Body of pancreas (tissue), 4 donors: ENCODE measurements at regions not wholly inside any gene's neighbourhood (a gene's known extent, or its start where the extent isn't known, plus 50 kb on each side); places are given as distances from the start of the nearest gene placed in this dataset.

Source experiments
- CTCF ChIP-seq, 7 experiments: fragments of 450-650 bp in 4 of 7; fragments of 200-600 bp in 3 of 7; sonication (generic) in 3 of 7; IDR thresholded peaks; one replicate each; pipeline ENCODE4 v1.5.1; 2016 to 2019; ENCODE audit warnings: antibody characterized with exemption in 7 of 7
- POLR2A ChIP-seq, 3 donors: fragments of 450-650 bp; IDR thresholded peaks; one replicate each; pipeline ENCODE4 v1.6.1; 2016; ENCODE audit warnings: antibody characterized with exemption in 3 of 3, mild to moderate bottlenecking in 2 of 3

- no peak for TF ChIP-seq CTCF (IDR thresholded peaks at IDR 0.05)
- no peak for TF ChIP-seq POLR2A (IDR thresholded peaks at IDR 0.05)
These were observed 145.0 kb upstream of the TIAM1 start for GRCh38 chr21:31489014-31489413.
